Activated naive CD8-positive, alpha-beta T cell (primary cell): ENCODE measurements at regions not wholly inside any gene's neighbourhood (a gene's known extent, or its start where the extent isn't known, plus 50 kb on each side); places are given as distances from the start of the nearest gene placed in this dataset.
"Not testable (repeated sequence)": the region's sequence is repeated elsewhere in the genome, so short reads cannot be mapped to it uniquely, and the experiment has no call there.

Source experiments
- H3K27ac Mint-ChIP-seq: one replicate; pipeline ENCODE4 v1.8.0; 2021; ENCODE audit warnings: mixed read lengths
- H3K27me3 Mint-ChIP-seq: one replicate; pipeline ENCODE4 v1.8.0; 2021; ENCODE audit warnings: mixed read lengths
- H3K36me3 Mint-ChIP-seq: one replicate; pipeline ENCODE4 v1.8.0; 2021; ENCODE audit warnings: mixed read lengths
- H3K4me1 Mint-ChIP-seq: one replicate; pipeline ENCODE4 v1.8.0; 2021; ENCODE audit warnings: low read depth, mixed read lengths
- H3K4me3 Mint-ChIP-seq: one replicate; pipeline ENCODE4 v1.8.0; 2021; ENCODE audit warnings: mild to moderate bottlenecking, mixed read lengths
- H3K9me3 Mint-ChIP-seq: one replicate; pipeline ENCODE4 v1.8.0; 2021; ENCODE audit warnings: low read depth, mixed read lengths

DNA sequence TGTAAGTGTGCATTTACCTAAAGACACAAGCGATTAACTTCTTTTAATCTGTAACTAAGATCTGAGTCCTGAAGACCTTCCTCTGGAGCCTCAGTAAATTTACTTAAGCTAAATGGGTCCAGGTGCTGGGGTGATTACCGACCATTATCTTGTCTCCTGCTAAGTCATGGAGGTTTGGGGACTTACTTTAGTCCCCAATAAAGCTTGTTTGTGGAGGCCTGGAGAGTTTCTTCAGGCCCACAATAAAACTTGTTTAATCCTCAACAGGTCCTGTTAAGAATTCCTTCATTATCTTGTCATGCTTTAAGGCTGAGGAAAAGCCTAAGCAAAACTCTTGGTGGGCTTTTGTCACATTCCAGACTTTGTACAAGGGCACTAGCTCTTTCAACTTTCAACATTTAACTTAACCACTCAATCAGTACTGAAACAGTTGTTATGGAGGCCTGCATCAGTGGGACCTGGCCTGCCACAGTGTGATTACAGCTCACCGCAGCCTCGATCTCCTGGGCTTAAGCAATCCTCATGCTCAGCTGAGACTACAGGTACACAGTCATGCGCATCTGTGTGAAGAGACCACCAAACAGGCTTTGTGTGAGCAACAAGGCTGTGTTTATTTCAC, 84.0 kb downstream of the FMO4 start:
- no peak overlapping the region for H3K4me3 Mint-ChIP-seq
- peaks cover 1% of the 10 kb centered on the region for H3K4me1 Mint-ChIP-seq
- peaks cover 4% of the 10 kb centered on the region for H3K27me3 Mint-ChIP-seq
- no peaks in the 10 kb centered on the region for H3K9me3 Mint-ChIP-seq
- H3K36me3 Mint-ChIP-seq, result no peaks in the 10 kb centered on the region
- H3K27ac Mint-ChIP-seq, result no peak overlapping the region

DNA sequence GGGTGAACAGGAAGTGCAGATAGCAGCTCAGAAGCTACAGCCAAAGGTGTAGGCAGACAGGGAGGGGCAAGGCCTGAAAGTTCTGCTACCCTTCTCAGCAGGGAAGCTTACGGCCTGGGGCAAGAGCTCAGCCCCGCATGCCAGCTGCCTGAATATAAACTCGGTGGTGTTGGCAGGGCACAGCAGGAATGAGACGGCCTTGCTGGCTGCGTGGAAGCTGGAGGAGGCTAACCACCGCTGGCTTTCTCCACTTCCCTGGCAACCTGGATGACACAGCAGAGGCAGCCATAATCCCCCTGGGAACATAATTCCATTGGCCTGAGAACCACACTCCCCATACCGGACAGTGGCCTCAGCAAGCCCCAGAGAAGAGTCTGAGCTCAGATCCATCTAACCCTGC, 81.9 kb upstream of the PRRC2C start:
- H3K27me3 Mint-ChIP-seq, result peaks cover 8% of the 10 kb centered on the region
- H3K4me3 Mint-ChIP-seq, result no peak overlapping the region
- H3K36me3 Mint-ChIP-seq, result peaks cover 7% of the 10 kb centered on the region
- H3K27ac Mint-ChIP-seq, result no peak overlapping the region
- H3K9me3 Mint-ChIP-seq, result peaks cover 12% of the 10 kb centered on the region
- peaks cover 2% of the 10 kb centered on the region for H3K4me1 Mint-ChIP-seq

DNA sequence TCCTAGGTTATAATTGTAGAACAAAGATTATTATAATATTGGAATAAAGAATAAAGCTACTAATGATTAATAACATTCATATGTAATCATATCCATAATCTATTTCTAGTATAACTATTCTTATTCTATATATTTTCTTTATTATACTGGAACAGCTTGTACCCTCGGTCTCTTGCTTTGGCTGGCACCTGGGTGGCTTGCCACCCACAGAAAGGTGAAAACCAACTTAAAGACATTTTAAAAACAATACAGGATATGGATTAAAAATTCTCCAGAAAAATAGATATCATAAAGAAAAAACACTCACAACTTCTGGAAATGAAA, 80.0 kb upstream of the PRRC2C start:
- Mint-ChIP-seq H3K27ac (no peak overlapping the region), H3K9me3 (peaks cover 12% of the 10 kb centered on the region), H3K4me1 (peaks cover 2% of the 10 kb centered on the region), H3K36me3 (peaks cover 7% of the 10 kb centered on the region), H3K27me3 (peaks cover 7% of the 10 kb centered on the region), H3K4me3 (no peak overlapping the region)

DNA sequence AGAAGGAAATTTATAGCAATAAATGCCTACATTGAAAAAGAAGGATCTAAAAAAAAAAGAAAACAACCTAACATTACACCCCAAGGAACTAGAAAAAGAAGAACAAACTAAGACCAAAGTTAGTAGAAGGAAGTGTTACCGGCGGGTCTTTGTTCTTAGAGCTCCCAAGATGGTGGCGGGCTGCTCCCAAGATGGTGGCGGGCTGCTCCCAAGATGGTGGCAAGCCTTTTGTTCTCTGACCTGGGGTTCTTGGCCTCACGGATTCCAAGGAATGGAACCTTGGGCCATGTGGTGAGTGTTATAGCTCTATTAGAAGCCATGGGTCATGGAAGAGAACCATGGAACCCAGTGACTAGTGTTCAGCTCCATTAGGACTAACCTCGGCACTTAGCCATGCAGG, 71.8 kb upstream of the PRRC2C start:
- not testable (repeated sequence) for H3K27me3 Mint-ChIP-seq, H3K9me3 Mint-ChIP-seq, H3K4me3 Mint-ChIP-seq, H3K36me3 Mint-ChIP-seq, H3K27ac Mint-ChIP-seq, H3K4me1 Mint-ChIP-seq

DNA sequence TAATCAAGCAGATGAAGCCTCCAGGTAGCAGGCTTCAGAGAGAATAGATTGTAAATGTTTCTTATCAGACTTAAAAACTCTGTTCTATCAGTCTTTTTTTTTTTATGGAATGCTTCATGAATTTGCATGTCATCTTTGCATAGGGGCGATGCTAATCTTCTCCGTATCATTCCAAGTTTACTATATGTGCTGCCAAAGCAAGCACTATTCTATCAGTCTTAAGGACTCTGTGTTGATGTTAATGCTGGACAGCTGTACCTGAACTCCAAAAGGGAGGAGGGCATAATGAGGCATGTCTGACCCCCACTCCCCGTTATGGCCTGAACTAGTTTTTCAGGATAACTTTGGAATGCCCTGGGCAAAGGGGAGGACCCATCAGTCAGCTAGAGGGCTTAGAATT, 66.8 kb upstream of the PRRC2C start:
- H3K27ac Mint-ChIP-seq, result no peak overlapping the region

DNA sequence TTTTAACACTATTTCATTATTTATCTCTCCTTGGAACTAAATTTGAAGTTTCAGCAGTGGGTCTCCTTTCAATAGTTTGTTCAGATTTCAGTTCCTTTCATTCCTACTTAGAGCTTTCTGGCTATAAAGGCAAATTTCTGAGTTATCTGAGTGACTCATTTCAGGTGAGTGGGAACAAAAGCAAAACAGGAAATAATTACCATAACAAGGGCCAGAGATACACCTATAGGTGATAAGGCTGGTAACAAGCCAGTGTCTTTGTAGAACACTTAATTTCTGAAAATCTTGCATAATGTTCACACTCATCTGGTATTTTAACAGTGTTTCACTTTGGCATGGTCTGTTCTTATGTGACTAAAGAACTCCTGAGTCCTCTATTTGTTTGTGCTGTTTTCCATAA, 64.5 kb upstream of the PRRC2C start:
- no peaks in the 10 kb centered on the region for H3K27me3 Mint-ChIP-seq
- peak overlapping the region; percentile 36 for H3K4me3 Mint-ChIP-seq
- no peaks in the 10 kb centered on the region for H3K9me3 Mint-ChIP-seq
- peaks cover 30% of the 10 kb centered on the region for H3K4me1 Mint-ChIP-seq
- peak overlapping the region; percentile 72 for H3K27ac Mint-ChIP-seq
- H3K36me3 Mint-ChIP-seq, result no peaks in the 10 kb centered on the region

More for the DNA sequence above, 66.8 kb upstream of the PRRC2C start:
- no peaks in the 10 kb centered on the region for H3K36me3 Mint-ChIP-seq
- peaks cover 30% of the 10 kb centered on the region for H3K4me1 Mint-ChIP-seq
- no peak overlapping the region for H3K4me3 Mint-ChIP-seq
- H3K27me3 Mint-ChIP-seq, result no peaks in the 10 kb centered on the region
- H3K9me3 Mint-ChIP-seq, result no peaks in the 10 kb centered on the region

DNA sequence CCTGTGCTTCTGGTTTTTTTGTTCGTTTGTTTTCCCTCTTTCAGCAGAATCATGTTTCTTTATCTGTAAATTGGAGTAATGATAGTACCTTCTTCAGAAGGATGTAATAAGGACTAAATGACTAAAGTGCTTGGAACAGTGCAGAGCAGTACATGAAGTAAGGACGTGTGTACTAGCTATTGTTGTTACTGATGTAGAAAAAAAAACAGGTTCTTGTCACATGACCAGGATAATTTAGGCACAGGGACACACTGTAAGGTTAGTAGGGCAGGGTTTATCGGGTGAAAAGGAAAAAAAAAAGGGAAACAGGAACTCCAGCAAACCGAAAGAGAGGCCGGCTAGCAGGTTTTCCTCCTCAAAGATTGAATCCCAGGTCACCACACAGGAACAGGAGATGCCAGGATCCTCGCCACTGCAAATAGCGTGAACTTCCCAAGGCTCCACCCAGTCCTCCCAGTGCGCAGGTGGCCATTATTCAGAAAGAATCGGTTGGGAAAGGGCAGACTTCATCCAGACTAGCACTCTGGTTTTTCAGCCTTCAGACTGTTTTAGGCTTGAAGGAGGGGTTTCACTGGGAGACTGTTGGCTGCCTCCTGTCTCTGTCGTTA, 63.8 kb upstream of the PRRC2C start:
- peaks cover 30% of the 10 kb centered on the region for H3K4me1 Mint-ChIP-seq
- H3K27me3 Mint-ChIP-seq, result no peaks in the 10 kb centered on the region
- no peaks in the 10 kb centered on the region for H3K36me3 Mint-ChIP-seq
- H3K9me3 Mint-ChIP-seq, result no peaks in the 10 kb centered on the region
- no peak overlapping the region for H3K4me3 Mint-ChIP-seq
- H3K27ac Mint-ChIP-seq, result no peak overlapping the region

DNA sequence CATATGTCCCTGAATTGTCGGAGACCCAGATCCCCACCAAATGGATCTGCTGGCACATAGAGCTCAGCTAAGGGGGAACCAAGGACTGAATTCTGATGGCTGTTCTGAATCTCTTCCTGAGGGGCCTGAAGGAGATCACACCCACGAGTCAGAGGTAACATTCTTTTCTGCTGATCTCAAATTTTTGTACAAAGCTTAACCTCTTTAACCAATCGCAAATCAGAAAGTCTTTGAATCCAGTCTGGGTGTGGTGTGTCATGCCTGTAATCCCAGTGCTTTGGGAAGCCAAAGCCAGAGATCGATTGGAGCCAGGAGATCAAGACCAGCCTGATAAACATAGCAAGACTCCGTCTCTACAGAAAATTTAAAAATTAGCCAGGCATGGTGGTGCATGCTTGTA, 62.8 kb upstream of the PRRC2C start:
- H3K36me3 Mint-ChIP-seq, result no peaks in the 10 kb centered on the region
- H3K27ac Mint-ChIP-seq, result no peak overlapping the region

DNA sequence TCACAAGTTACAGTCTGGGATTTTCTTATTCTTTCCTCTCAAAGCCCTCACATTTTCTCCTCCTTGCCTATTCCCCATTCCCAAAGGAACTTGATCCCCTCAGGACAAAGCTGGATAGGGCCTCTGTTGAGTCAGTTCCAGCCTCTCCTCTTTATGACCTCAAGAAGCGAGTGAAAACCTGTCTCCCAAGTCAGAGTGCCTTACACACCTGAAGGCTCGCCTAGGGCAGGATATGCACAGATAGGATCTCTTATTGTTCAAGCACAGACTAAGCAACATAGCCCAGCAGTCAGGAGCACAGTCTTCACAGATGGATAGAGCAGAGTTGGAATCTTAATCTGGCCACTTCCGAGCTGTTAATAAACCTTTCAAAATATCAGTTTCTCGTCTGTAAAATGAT, 60.8 kb upstream of the PRRC2C start:
- Mint-ChIP-seq H3K36me3 (no peaks in the 10 kb centered on the region), H3K27ac (no peak overlapping the region), H3K4me3 (no peak overlapping the region), H3K4me1 (peaks cover 26% of the 10 kb centered on the region), H3K27me3 (no peaks in the 10 kb centered on the region), H3K9me3 (peaks cover 7% of the 10 kb centered on the region)

More for the DNA sequence above, 62.8 kb upstream of the PRRC2C start:
- H3K9me3 Mint-ChIP-seq, result no peaks in the 10 kb centered on the region
- no peak overlapping the region for H3K4me3 Mint-ChIP-seq
- H3K4me1 Mint-ChIP-seq, result peaks cover 30% of the 10 kb centered on the region
- H3K27me3 Mint-ChIP-seq, result no peaks in the 10 kb centered on the region

DNA sequence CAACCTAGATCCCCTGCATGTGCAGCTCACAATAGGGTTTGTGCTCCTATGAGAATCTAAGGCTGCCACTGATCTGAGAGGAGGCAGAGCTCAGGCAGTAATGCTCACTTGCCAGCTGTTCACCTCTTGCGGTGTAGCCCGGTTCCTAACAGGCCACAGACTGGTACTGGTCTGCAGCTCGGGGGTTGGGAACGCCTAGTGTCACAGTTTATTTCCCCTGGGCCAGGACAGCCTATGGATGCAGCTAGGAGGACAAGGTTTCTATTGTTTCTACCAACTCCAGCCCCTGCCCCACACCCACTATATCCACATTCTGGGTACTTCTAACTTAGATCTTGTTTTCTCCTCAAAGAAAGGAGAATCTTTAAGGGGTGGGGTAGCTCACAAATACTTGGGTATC, 58.7 kb upstream of the PRRC2C start:
- Mint-ChIP-seq H3K27me3 (no peaks in the 10 kb centered on the region), H3K9me3 (peaks cover 10% of the 10 kb centered on the region), H3K36me3 (no peaks in the 10 kb centered on the region), H3K4me1 (peaks cover 6% of the 10 kb centered on the region), H3K4me3 (no peak overlapping the region), H3K27ac (no peak overlapping the region)

DNA sequence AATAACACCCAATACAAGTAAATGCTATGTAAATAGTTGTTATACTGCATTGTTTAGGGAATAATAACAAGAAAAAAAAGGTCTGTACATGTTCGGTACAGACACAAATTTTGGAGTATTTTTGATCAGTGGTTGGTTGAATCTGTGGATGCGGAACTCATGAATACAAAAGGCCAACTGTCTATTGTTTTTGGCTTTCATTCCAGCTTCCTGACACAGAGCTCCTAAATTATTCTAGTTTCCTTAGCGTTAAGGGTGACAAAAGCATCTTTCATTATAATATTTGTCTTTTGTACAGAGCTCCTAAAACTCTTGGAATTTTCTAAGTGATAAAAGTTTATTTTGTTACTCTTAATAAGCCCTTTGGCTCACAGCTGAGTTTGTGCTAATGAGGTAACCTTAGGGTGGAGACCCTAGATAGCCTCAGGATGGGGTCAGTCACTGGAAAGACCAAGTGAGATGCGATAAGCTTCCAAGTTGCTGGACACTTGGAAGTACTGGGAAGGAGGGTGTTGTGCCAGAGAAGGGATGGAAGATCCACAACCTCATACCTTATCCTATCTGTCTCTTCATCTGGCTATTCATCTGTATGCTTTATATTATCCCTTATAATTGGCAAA, 57.4 kb upstream of the PRRC2C start:
- no peaks in the 10 kb centered on the region for H3K36me3 Mint-ChIP-seq
- H3K4me3 Mint-ChIP-seq, result no peak overlapping the region
- H3K9me3 Mint-ChIP-seq, result peaks cover 10% of the 10 kb centered on the region
- no peaks in the 10 kb centered on the region for H3K27me3 Mint-ChIP-seq
- no peaks in the 10 kb centered on the region for H3K4me1 Mint-ChIP-seq
- H3K27ac Mint-ChIP-seq, result no peak overlapping the region

DNA sequence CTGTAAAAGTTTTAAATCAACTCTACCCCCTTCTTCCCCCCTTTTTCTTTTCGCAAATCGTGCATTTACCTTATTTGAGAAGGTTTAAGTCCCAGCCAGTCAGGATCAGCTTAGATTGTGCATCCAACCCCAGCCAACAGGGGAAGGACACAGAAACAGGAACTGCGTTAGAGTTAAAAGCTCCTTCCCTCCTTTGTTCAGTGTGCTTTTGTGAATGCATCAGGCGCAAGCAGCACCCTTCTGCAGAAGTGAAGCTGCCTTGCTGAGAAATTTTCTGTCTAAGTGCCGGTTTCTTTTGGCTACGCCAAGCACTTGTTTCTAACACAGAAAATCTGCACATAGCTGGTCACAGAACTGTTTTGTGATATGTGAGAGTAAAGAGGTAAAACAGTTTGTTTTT, 56.2 kb upstream of the PRRC2C start:
- Mint-ChIP-seq H3K27ac (no peak overlapping the region), H3K9me3 (peaks cover 10% of the 10 kb centered on the region), H3K36me3 (no peaks in the 10 kb centered on the region), H3K4me1 (peaks cover 4% of the 10 kb centered on the region), H3K27me3 (no peaks in the 10 kb centered on the region), H3K4me3 (no peak overlapping the region)

DNA sequence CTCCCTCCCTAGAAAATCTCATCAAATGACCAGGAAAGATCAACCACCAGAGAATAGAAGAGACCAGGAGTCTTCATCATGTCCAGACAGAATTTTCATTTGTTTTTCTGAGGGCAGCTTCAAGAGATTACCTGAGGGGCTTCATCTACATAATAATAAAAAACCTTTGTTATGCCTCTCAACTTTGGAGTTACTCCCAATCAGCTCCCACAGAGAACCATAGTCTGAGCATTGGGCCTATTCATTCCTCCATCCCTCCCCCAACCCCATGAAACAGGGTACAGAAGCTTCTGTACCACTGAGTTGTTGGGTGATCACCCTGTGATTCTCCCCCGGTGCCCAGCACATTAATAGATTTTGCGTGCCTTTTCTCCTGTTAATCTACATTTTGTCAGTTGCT, 53.3 kb upstream of the PRRC2C start:
- peaks cover 10% of the 10 kb centered on the region for H3K9me3 Mint-ChIP-seq
- no peaks in the 10 kb centered on the region for H3K36me3 Mint-ChIP-seq
- H3K27me3 Mint-ChIP-seq, result no peaks in the 10 kb centered on the region
- no peak overlapping the region for H3K4me3 Mint-ChIP-seq
- H3K27ac Mint-ChIP-seq, result peak overlapping the region; percentile 64
- peaks cover 18% of the 10 kb centered on the region for H3K4me1 Mint-ChIP-seq

DNA sequence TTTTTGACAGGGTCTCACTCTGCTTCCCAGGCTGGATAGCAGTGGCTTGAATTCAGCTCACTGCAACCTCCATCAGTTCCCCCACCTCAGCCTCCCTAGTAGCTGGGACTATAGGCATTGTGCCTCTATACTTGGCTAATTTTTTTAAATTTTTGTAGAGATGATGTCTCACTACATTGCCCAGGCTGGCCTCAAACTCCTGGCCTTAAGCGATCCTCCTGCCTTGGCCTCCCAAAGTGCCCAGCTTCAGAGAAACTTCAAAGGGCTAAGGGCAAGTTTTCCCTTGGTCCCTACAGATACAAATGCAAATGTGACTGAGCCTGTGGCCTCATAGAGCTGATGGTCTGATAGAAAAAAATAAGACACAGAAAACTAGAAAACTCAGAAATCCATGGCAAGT, 52.9 kb upstream of the PRRC2C start:
- no peaks in the 10 kb centered on the region for H3K27me3 Mint-ChIP-seq
- H3K27ac Mint-ChIP-seq, result peak overlapping the region; percentile 64
- H3K4me3 Mint-ChIP-seq, result no peak overlapping the region
- H3K9me3 Mint-ChIP-seq, result peaks cover 10% of the 10 kb centered on the region
- peaks cover 18% of the 10 kb centered on the region for H3K4me1 Mint-ChIP-seq
- H3K36me3 Mint-ChIP-seq, result no peaks in the 10 kb centered on the region

DNA sequence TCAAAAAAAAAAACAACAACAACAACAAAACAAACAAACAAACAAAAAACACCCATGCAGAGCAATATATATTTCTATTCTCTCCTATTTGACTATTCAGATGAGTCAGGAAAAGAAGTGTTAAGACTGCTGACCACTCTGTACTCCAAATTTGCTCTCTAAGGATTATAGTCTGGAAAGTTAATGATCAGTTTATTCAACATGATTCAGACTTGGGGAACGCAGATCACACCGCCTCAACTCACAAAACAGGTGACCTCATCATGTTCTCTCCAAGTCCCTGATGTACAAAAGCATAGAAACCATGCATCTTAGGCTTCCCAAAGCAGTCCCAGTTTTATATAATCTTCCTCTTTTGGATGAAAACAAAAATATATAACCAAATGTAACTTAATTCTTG, 51.9 kb upstream of the PRRC2C start:
- no peaks in the 10 kb centered on the region for H3K27me3 Mint-ChIP-seq
- H3K4me3 Mint-ChIP-seq, result no peak overlapping the region
- H3K27ac Mint-ChIP-seq, result no peak overlapping the region
- peaks cover 18% of the 10 kb centered on the region for H3K4me1 Mint-ChIP-seq
- no peaks in the 10 kb centered on the region for H3K36me3 Mint-ChIP-seq
- peaks cover 10% of the 10 kb centered on the region for H3K9me3 Mint-ChIP-seq
